HepG2 (cell line): ENCODE measurements at regions not wholly inside any gene's neighbourhood (a gene's known extent, or its start where the extent isn't known, plus 50 kb on each side); places are given as distances from the start of the nearest gene placed in this dataset.

Experiments
- ATAC-seq: fragments of 200-7000 bp; cut with Tn5 transposase; 3 replicates; pipeline ENCODE4 v1.9.1; 2020; ENCODE audit warnings: mild to moderate bottlenecking, moderate library complexity
- BruUV-seq: library from RNA; stranded (reverse); fragments of 400-500 nt; replicated peaks from 2 replicates; lab custom pipeline; 2021; lab: Mats Ljungman, UMichigan
- CTCF ChIA-PET: fragments of 300-600 bp; formaldehyde crosslinking; extraction: SDS; loops from one replicate; lab custom pipeline; 2021; ENCODE audit warnings: low total read pairs, inconsistent platforms, low intra/inter-chr PET ratio; lab: Yijun Ruan, JAX
- POLR2A ChIA-PET: fragments of 350-600 bp; sonication (Branson Sonifier 250); formaldehyde crosslinking; loops from one replicate; lab custom pipeline; 2020; ENCODE audit warnings: antibody characterized with exemption, inconsistent platforms; lab: Yijun Ruan, JAX
- DNase-seq: peaks from one replicate; pipeline ENCODE4 v3.0.0-alpha.2; 2015; ENCODE audit warnings: low spot score
- FAIRE-seq: peaks from 3 replicates; lab custom pipeline; 2011; peaks lifted over from hg19 to GRCh38; lab: Jason Lieb, UNC
- H2AFZ ChIP-seq: one replicate; pipeline ENCODE4 v1.6.1; 2011; ENCODE audit warnings: low read length, inconsistent platforms
- H3K27ac ChIP-seq: fragments of 300-600 bp; 3 replicates; pipeline ENCODE4 v1.8.0; 2011; ENCODE audit warnings: mixed run types, mild to moderate bottlenecking, mixed read lengths, low read length, inconsistent platforms; ENCODE audit not compliant: insufficient read depth; ENCODE audit errors: extremely low read length
- H3K27me3 ChIP-seq, 2 experiments: fragments of 200-600 bp in 1 of 2; 2 replicates in 1 of 2; 3 replicates in 1 of 2; pipeline versions ENCODE4 v1.6.0 to v1.8.0; 2011; ENCODE audit warnings: low read length in 2 of 2, mild to moderate bottlenecking in 2 of 2, moderate library complexity in 2 of 2, inconsistent platforms in 1 of 2; ENCODE audit not compliant: insufficient read depth in 2 of 2, control insufficient read depth in 1 of 2
- H3K36me3 ChIP-seq, 2 experiments: fragments of 200-600 bp in 1 of 2; replicated peaks in 1 of 2; 2 replicates in 1 of 2; 3 replicates in 1 of 2; pipeline versions ENCODE4 v1.5.1 to v1.8.0; 2011; ENCODE audit warnings: low read length in 2 of 2, inconsistent platforms in 1 of 2; ENCODE audit not compliant: insufficient read depth in 2 of 2, control insufficient read depth in 1 of 2
- H3K4me1 ChIP-seq: 2 replicates; pipeline ENCODE4 v1.5.1; 2012; ENCODE audit warnings: low read length, inconsistent platforms; ENCODE audit not compliant: insufficient read depth
- H3K4me2 ChIP-seq: 2 replicates; pipeline ENCODE4 v1.6.0; 2011; ENCODE audit warnings: low read depth, low read length, inconsistent platforms
- H3K4me3 ChIP-seq, 3 experiments: fragments of 200-600 bp in 1 of 3; sonication (generic), shearing (Covaris generic) in 1 of 3; replicated peaks in 1 of 3; 2 replicates each; pipeline ENCODE4 v1.5.1; 2011 to 2016; ENCODE audit warnings: low read length in 3 of 3, inconsistent platforms in 2 of 3, low read depth in 2 of 3, mild to moderate bottlenecking in 2 of 3, control low read depth in 1 of 3, mixed read lengths in 1 of 3; ENCODE audit not compliant: insufficient read depth in 1 of 3
- H3K79me2 ChIP-seq: one replicate; pipeline ENCODE4 v1.6.1; 2011; ENCODE audit warnings: low read length, inconsistent platforms; ENCODE audit not compliant: insufficient read depth
- H3K9ac ChIP-seq: 2 replicates; pipeline ENCODE4 v1.6.0; 2011; ENCODE audit warnings: mild to moderate bottlenecking, low read depth, low read length, inconsistent platforms; ENCODE audit not compliant: insufficient read depth
- H3K9me3 ChIP-seq: 2 replicates; pipeline ENCODE4 v1.5.1; 2012; ENCODE audit warnings: mild to moderate bottlenecking, low read length
- H4K20me1 ChIP-seq: 2 replicates; pipeline ENCODE4 v1.6.0; 2011; ENCODE audit warnings: inconsistent platforms, mild to moderate bottlenecking, low read length, moderate library complexity; ENCODE audit not compliant: insufficient read depth
- ATRX ChIP-seq: sonication (generic); formaldehyde crosslinking; IDR thresholded peaks from 2 replicates; pipeline ENCODE4 v1.4.0; 2020; ENCODE audit warnings: missing genetic modification reagents, borderline replicate concordance
- NFKB2 ChIP-seq: sonication (generic); formaldehyde crosslinking; IDR thresholded peaks from 2 replicates; pipeline ENCODE4 v1.4.0; 2020; ENCODE audit warnings: missing genetic modification reagents, borderline replicate concordance
- SAFB2 ChIP-seq: sonication (generic); formaldehyde crosslinking; IDR thresholded peaks from 2 replicates; pipeline ENCODE4 v1.5.1; 2020; ENCODE audit warnings: missing genetic modification reagents, low read depth, mild to moderate bottlenecking, borderline replicate concordance
- SMC3 ChIP-seq: IDR thresholded peaks from 2 replicates; pipeline ENCODE4 v1.6.1; 2011; ENCODE audit warnings: low read length, improper control_type of control experiment
- STAG1 ChIP-seq: sonication (generic); formaldehyde crosslinking; IDR thresholded peaks from 2 replicates; pipeline ENCODE4 v1.4.0; 2020; ENCODE audit warnings: missing genetic modification reagents
- ZSCAN30 ChIP-seq: sonication (generic); formaldehyde crosslinking; IDR thresholded peaks from 2 replicates; pipeline ENCODE4 v1.5.0; 2020; ENCODE audit warnings: mild to moderate bottlenecking, missing genetic modification reagents
- WGBS: methylation state at CpG from one replicate; pipeline ENCODE4 v1.1.6; 2017; ENCODE audit warnings: low lambda C conversion rate; 5-methylcytosine and 5-hydroxymethylcytosine counted together
- in situ Hi-C: cut with HindIII; loops from 2 replicates; pipeline ENCODE4 v1.10.0; 2017; ENCODE audit warnings: low pct_unique_long_range_greater_than_20kb; ENCODE audit not compliant: extremely low pct_ligation_motif_present
- intact Hi-C: fragments of 100-400 bp; cut with micrococcal nuclease; formaldehyde crosslinking; loops from one replicate; pipeline ENCODE4 v1.10.0; 2022; ENCODE audit not compliant: unreplicated experiment
- TF ChIP-seq, protein P1 (sequence below): sonication (generic); formaldehyde crosslinking; IDR thresholded peaks from 2 replicates; pipeline ENCODE4 v1.4.0; 2020; ENCODE audit warnings: missing genetic modification reagents
- TF ChIP-seq, protein P2 (sequence below), 2 experiments: fragments of 450-650 bp in 1 of 2; sonication (generic) in 1 of 2; formaldehyde crosslinking in 1 of 2; IDR thresholded peaks; 2 replicates each; pipeline versions ENCODE4 v1.6.1 to v1.8.0; 2016 to 2022; ENCODE audit warnings: antibody characterized with exemption in 1 of 2, mild to moderate bottlenecking in 1 of 2, missing genetic modification reagents in 1 of 2

GRCh38 chr10:23877791-23878320 is 331.1 kb upstream of the KIAA1217 start:
- no peak overlapping the region for H3K4me3 ChIP-seq
- H3K79me2 ChIP-seq: no peaks in the 10 kb centered on the region
- H3K4me1 ChIP-seq: no peaks in the 10 kb centered on the region
- H3K27ac ChIP-seq: no peak overlapping the region
- no peak for ATAC-seq
- no peak overlapping the region for H2AFZ ChIP-seq
- POLR2A ChIA-PET: no interaction called here
- 17% methylated on average over 10 of the region's 10 CpGs for WGBS
- H3K9me3 ChIP-seq: no peaks in the 10 kb centered on the region
- no TSS peak for BruUV-seq
- no peak overlapping the region for H3K9ac ChIP-seq
- no peaks in the 10 kb centered on the region; a peak in 2 of 5 replicates for H3K27me3 ChIP-seq
- no peaks in the 10 kb centered on the region for H3K36me3 ChIP-seq
- in situ Hi-C loops (no loop called here), intact Hi-C loops (no loop called here)
- CTCF ChIA-PET: no interaction called here
- no peak for FAIRE-seq
- no peak for DNase-seq
- H4K20me1 ChIP-seq: no peaks in the 10 kb centered on the region
- H3K4me2 ChIP-seq: no peak overlapping the region
- TF ChIP-seq, protein P1, sequence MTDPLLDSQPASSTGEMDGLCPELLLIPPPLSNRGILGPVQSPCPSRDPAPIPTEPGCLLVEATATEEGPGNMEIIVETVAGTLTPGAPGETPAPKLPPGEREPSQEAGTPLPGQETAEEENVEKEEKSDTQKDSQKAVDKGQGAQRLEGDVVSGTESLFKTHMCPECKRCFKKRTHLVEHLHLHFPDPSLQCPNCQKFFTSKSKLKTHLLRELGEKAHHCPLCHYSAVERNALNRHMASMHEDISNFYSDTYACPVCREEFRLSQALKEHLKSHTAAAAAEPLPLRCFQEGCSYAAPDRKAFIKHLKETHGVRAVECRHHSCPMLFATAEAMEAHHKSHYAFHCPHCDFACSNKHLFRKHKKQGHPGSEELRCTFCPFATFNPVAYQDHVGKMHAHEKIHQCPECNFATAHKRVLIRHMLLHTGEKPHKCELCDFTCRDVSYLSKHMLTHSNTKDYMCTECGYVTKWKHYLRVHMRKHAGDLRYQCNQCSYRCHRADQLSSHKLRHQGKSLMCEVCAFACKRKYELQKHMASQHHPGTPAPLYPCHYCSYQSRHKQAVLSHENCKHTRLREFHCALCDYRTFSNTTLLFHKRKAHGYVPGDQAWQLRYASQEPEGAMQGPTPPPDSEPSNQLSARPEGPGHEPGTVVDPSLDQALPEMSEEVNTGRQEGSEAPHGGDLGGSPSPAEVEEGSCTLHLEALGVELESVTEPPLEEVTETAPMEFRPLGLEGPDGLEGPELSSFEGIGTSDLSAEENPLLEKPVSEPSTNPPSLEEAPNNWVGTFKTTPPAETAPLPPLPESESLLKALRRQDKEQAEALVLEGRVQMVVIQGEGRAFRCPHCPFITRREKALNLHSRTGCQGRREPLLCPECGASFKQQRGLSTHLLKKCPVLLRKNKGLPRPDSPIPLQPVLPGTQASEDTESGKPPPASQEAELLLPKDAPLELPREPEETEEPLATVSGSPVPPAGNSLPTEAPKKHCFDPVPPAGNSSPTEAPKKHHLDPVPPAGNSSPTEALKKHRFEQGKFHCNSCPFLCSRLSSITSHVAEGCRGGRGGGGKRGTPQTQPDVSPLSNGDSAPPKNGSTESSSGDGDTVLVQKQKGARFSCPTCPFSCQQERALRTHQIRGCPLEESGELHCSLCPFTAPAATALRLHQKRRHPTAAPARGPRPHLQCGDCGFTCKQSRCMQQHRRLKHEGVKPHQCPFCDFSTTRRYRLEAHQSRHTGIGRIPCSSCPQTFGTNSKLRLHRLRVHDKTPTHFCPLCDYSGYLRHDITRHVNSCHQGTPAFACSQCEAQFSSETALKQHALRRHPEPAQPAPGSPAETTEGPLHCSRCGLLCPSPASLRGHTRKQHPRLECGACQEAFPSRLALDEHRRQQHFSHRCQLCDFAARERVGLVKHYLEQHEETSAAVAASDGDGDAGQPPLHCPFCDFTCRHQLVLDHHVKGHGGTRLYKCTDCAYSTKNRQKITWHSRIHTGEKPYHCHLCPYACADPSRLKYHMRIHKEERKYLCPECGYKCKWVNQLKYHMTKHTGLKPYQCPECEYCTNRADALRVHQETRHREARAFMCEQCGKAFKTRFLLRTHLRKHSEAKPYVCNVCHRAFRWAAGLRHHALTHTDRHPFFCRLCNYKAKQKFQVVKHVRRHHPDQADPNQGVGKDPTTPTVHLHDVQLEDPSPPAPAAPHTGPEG (CRISPR knock-in tag): no peak
- TF ChIP-seq ATRX (CRISPR knock-in tag) (no peak), STAG1 (CRISPR knock-in tag) (no peak), ZSCAN30 (CRISPR knock-in tag) (no peak), SMC3 (no peak), SAFB2 (no peak), NFKB2 (no peak)
- TF ChIP-seq, protein P2, sequence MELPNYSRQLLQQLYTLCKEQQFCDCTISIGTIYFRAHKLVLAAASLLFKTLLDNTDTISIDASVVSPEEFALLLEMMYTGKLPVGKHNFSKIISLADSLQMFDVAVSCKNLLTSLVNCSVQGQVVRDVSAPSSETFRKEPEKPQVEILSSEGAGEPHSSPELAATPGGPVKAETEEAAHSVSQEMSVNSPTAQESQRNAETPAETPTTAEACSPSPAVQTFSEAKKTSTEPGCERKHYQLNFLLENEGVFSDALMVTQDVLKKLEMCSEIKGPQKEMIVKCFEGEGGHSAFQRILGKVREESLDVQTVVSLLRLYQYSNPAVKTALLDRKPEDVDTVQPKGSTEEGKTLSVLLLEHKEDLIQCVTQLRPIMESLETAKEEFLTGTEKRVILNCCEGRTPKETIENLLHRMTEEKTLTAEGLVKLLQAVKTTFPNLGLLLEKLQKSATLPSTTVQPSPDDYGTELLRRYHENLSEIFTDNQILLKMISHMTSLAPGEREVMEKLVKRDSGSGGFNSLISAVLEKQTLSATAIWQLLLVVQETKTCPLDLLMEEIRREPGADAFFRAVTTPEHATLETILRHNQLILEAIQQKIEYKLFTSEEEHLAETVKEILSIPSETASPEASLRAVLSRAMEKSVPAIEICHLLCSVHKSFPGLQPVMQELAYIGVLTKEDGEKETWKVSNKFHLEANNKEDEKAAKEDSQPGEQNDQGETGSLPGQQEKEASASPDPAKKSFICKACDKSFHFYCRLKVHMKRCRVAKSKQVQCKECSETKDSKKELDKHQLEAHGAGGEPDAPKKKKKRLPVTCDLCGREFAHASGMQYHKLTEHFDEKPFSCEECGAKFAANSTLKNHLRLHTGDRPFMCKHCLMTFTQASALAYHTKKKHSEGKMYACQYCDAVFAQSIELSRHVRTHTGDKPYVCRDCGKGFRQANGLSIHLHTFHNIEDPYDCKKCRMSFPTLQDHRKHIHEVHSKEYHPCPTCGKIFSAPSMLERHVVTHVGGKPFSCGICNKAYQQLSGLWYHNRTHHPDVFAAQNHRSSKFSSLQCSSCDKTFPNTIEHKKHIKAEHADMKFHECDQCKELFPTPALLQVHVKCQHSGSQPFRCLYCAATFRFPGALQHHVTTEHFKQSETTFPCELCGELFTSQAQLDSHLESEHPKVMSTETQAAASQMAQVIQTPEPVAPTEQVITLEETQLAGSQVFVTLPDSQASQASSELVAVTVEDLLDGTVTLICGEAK (IDR thresholded peaks at IDR 0.05): no peak
- TF ChIP-seq, protein P2 (CRISPR knock-in tag; IDR thresholded peaks at IDR 0.05): no peak
